ENCODE measurements at regions not wholly inside any gene's neighbourhood (a gene's known extent, or its start where the extent isn't known, plus 50 kb on each side); places are given as distances from the start of the nearest gene placed in this dataset.

GRCh38 chr9:101792475-101792874 is 54.0 kb upstream of the GRIN3A start:
- TF ChIP-seq, protein P1, sequence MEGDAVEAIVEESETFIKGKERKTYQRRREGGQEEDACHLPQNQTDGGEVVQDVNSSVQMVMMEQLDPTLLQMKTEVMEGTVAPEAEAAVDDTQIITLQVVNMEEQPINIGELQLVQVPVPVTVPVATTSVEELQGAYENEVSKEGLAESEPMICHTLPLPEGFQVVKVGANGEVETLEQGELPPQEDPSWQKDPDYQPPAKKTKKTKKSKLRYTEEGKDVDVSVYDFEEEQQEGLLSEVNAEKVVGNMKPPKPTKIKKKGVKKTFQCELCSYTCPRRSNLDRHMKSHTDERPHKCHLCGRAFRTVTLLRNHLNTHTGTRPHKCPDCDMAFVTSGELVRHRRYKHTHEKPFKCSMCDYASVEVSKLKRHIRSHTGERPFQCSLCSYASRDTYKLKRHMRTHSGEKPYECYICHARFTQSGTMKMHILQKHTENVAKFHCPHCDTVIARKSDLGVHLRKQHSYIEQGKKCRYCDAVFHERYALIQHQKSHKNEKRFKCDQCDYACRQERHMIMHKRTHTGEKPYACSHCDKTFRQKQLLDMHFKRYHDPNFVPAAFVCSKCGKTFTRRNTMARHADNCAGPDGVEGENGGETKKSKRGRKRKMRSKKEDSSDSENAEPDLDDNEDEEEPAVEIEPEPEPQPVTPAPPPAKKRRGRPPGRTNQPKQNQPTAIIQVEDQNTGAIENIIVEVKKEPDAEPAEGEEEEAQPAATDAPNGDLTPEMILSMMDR (IDR thresholded peaks at IDR 0.05), result no peak
- TF ChIP-seq ZFX (IDR thresholded peaks at IDR 0.05; ENCODE audit: borderline replicate concordance), result no peak
